Activated T-cell treated with anti-CD3 and anti-CD28 coated beads, Interleukin-2, amount 50 U/mL, for 72 hours (primary cell): ENCODE measurements at regions not wholly inside any gene's neighbourhood (a gene's known extent, or its start where the extent isn't known, plus 50 kb on each side); places are given as distances from the start of the nearest gene placed in this dataset.
"Not testable (repeated sequence)": the region's sequence is repeated elsewhere in the genome, so short reads cannot be mapped to it uniquely, and the experiment has no call there.

ENCODE experiments used
- ATAC-seq, 2 donors: fragments of 150-1000 bp; cut with Tn5 transposase; replicated peaks in 1 of 2; 2 replicates each; pipeline ENCODE4 v1.10.0; 2021; ENCODE audit warnings: moderate library complexity in 2 of 2, mild to moderate bottlenecking in 1 of 2
- DNase-seq, 2 donors: peaks; one replicate each; pipeline ENCODE4 v3.0.0; 2021 to 2022; ENCODE audit warnings: mixed read lengths in 1 of 2
- H3K27ac Mint-ChIP-seq: one replicate; pipeline ENCODE4 v1.8.0; 2022; ENCODE audit warnings: mild to moderate bottlenecking, moderate library complexity, mixed read lengths
- H3K27me3 Mint-ChIP-seq: one replicate; pipeline ENCODE4 v1.8.0; 2022; ENCODE audit warnings: low read depth, mixed read lengths
- H3K36me3 Mint-ChIP-seq, 2 donors: one replicate each; pipeline ENCODE4 v1.8.0; 2022; ENCODE audit warnings: mixed read lengths in 2 of 2, mild to moderate bottlenecking in 1 of 2; ENCODE audit not compliant: insufficient read depth in 2 of 2
- H3K4me1 Mint-ChIP-seq: one replicate; pipeline ENCODE4 v1.8.0; 2022; ENCODE audit warnings: low read depth, mixed read lengths
- H3K4me3 Mint-ChIP-seq, 2 donors: one replicate each; pipeline ENCODE4 v1.8.0; 2022; ENCODE audit warnings: mild to moderate bottlenecking in 2 of 2, mixed read lengths in 2 of 2, moderate library complexity in 2 of 2
- H3K9me3 Mint-ChIP-seq, 2 donors: one replicate each; pipeline ENCODE4 v1.8.0; 2022; ENCODE audit warnings: mixed read lengths in 2 of 2

DNA sequence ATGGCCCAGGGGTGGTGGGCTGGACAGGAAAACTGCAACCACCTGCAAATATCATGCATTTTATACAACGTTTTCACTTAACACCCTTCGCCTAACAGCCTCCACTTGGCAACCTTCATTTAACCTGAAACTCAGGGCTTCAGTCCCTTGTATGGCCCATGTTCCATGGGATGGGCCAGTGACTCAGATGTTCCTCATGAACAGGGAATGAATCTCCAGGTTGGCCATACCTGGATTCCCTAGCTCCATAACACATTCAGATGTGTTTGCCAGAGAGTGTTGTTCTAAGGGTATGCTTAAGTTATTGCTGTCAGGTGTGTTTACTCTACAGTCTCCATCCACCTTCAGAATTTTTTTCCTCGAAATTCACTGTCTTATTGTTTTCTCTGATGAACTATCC lies 316.9 kb downstream of the JRKL start:
- Mint-ChIP-seq H3K9me3 (peaks cover 1 to 2% of the 10 kb centered on the region in 2 donors), H3K36me3 (no peaks in the 10 kb centered on the region), H3K27me3 (no peaks in the 10 kb centered on the region), H3K4me3 (no peak overlapping the region), H3K27ac (no peak overlapping the region), H3K4me1 (no peaks in the 10 kb centered on the region)
- no peak for ATAC-seq
- no peak for DNase-seq

DNA sequence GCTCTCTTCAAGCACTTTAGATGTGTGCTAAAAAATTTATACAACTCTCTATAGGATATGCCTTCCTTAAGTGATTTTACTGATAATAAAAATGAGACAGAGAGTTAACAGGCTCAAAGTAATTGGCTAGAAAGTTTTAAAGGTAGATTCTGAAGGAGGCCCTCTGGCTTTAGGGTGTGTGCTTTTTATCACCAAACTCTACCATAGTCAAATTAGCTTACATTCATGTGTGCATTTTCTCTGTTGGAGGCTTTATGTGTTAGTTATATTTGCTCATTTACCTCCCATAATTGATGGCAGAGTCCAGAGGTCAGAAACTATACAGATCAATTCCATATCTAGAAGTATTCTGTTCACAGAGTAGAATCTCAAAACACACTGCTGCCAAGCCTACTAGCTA lies 317.5 kb downstream of the JRKL start:
- H3K9me3 Mint-ChIP-seq = peaks cover 0 to 2% of the 10 kb centered on the region in 2 donors
- ATAC-seq (no peak), DNase-seq (no peak)
- no peak overlapping the region for H3K27ac Mint-ChIP-seq
- H3K4me3 Mint-ChIP-seq = no peak overlapping the region
- H3K36me3 Mint-ChIP-seq = no peaks in the 10 kb centered on the region
- H3K27me3 Mint-ChIP-seq = no peaks in the 10 kb centered on the region
- no peaks in the 10 kb centered on the region for H3K4me1 Mint-ChIP-seq

GRCh38 chr11:96708219-96708878 lies 318.5 kb downstream of the JRKL start:
- H3K9me3 Mint-ChIP-seq = peaks cover 0 to 2% of the 10 kb centered on the region in 2 donors
- no peak for DNase-seq
- no peaks in the 10 kb centered on the region for H3K4me1 Mint-ChIP-seq
- H3K27me3 Mint-ChIP-seq = no peaks in the 10 kb centered on the region
- no peak overlapping the region for H3K27ac Mint-ChIP-seq
- no peaks in the 10 kb centered on the region for H3K36me3 Mint-ChIP-seq
- no peak overlapping the region for H3K4me3 Mint-ChIP-seq
- ATAC-seq = no peak

DNA sequence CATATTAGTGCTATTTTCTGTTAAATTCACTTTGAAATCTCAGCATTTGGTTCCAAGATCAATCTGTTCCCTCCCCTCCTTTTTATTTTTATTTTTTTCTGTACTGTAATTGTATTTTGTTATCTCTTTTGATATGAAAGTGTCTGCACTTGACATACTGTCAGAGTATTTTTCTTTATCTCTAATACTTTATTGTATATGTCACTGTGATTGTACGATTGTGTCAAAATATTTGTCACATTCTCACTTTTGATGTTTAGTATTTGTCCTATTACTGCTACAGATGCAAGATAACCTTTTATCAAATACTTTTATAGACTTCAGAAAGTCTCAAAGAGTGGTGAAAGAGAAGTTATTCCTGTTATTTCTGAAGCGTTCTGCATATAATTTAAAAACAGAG lies 323.5 kb downstream of the JRKL start:
- Mint-ChIP-seq H3K27me3 (no peaks in the 10 kb centered on the region), H3K4me3 (no peak overlapping the region), H3K4me1 (no peaks in the 10 kb centered on the region), H3K9me3 (peaks cover 2 to 3% of the 10 kb centered on the region in 2 donors), H3K36me3 (no peaks in the 10 kb centered on the region), H3K27ac (no peak overlapping the region)
- ATAC-seq = no peak
- no peak for DNase-seq

GRCh38 chr11:96714689-96715088 lies 324.9 kb downstream of the JRKL start:
- H3K36me3 Mint-ChIP-seq = no peaks in the 10 kb centered on the region

GRCh38 chr11:96715208-96715607 lies 325.4 kb downstream of the JRKL start:
- H3K4me3 Mint-ChIP-seq = no peak overlapping the region
- ATAC-seq (no peak), DNase-seq (no peak)
- no peaks in the 10 kb centered on the region for H3K27me3 Mint-ChIP-seq
- H3K9me3 Mint-ChIP-seq = peaks cover 2 to 3% of the 10 kb centered on the region in 2 donors
- no peak overlapping the region for H3K27ac Mint-ChIP-seq
- H3K4me1 Mint-ChIP-seq = no peaks in the 10 kb centered on the region
- no peaks in the 10 kb centered on the region for H3K36me3 Mint-ChIP-seq

More at GRCh38 chr11:96714689-96715088, 324.9 kb downstream of the JRKL start:
- Mint-ChIP-seq H3K9me3 (peaks cover 2 to 3% of the 10 kb centered on the region in 2 donors), H3K27me3 (no peaks in the 10 kb centered on the region), H3K4me3 (no peak overlapping the region), H3K27ac (no peak overlapping the region), H3K4me1 (no peaks in the 10 kb centered on the region)
- DNase-seq = no peak
- no peak for ATAC-seq

- Mint-ChIP-seq H3K4me3 (no peak overlapping the region), H3K27me3 (no peaks in the 10 kb centered on the region), H3K4me1 (no peaks in the 10 kb centered on the region), H3K9me3 (peaks cover 0 to 7% of the 10 kb centered on the region in 2 donors), H3K27ac (no peak overlapping the region), H3K36me3 (no peaks in the 10 kb centered on the region)
- DNase-seq = no peak
- no peak for ATAC-seq
Measured at GRCh38 chr11:96736601-96737000, 346.8 kb downstream of the JRKL start.

DNA sequence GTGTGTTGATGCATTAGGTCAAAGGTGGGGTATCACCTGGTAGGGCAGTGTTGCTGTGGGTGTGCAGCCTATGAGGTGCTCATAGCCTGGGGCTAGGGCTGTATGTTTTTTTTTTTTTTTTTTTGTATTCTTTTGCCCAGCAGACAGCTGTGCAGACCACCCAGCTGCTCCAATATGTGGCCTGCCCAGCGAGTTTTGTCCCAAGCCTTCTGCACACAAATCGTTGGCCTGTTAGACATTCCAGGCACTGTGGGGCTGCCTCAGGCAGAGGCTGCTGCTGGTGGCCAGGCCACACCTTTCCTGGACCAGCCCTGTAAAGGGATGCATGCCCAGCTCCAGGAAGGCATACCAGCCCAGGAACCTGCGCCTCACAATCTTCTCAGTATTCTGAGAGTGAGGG lies 348.5 kb downstream of the JRKL start:
- Mint-ChIP-seq H3K4me1 (no peaks in the 10 kb centered on the region), H3K27me3 (no peaks in the 10 kb centered on the region), H3K36me3 (peaks cover 0 to 1% of the 10 kb centered on the region in 2 donors), H3K27ac (no peak overlapping the region), H3K9me3 (peaks cover 2 to 9% of the 10 kb centered on the region in 2 donors), H3K4me3 (no peak overlapping the region)
- DNase-seq = no peak
- no peak for ATAC-seq

DNA sequence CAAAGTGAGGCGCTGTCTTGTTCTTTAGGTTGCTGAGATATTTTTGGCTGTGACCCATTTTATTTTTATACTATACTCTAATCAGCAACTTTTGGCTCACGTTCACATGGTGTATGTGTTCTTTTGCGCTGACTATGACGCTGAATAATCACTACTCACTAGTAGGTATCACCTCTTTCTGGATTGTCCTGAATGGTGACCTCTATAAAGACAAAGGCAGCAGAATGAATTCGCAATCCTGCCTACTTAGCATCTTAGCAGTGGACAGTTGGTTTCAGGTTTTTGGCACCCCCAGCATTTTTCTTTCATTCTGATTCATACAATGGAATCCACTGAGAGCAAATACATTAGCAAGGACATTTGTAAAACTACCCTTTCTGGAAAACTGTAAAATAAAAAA lies 351.3 kb downstream of the JRKL start:
- Mint-ChIP-seq H3K4me3 (no peak overlapping the region), H3K4me1 (no peaks in the 10 kb centered on the region), H3K36me3 (peaks cover 0 to 1% of the 10 kb centered on the region in 2 donors), H3K27ac (no peak overlapping the region), H3K27me3 (no peaks in the 10 kb centered on the region), H3K9me3 (peaks cover 2 to 7% of the 10 kb centered on the region in 2 donors)
- ATAC-seq (no peak), DNase-seq (no peak)

DNA sequence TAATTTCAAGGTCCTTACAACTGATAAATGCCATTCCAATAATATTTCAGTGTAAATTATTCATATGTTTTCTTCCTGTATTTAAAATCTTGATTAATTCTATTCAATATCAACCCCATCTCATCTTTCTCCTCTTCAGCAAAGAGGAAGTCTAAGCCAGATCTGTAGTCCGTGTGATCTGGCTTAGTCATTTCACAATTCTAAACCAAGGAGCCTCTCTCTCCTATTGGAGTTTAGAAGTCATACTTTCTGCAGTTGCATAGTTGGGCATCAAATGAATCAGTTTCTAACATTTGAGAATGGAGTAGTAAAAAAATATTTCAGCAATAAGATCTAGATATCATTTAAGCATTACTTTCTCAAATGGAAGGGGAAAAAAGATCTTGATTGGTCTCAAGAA lies 354.9 kb downstream of the JRKL start:
- Mint-ChIP-seq H3K36me3 (peaks cover 0 to 1% of the 10 kb centered on the region in 2 donors), H3K9me3 (peaks cover 2% of the 10 kb centered on the region in 2 donors), H3K4me1 (no peaks in the 10 kb centered on the region), H3K4me3 (no peak overlapping the region), H3K27me3 (no peaks in the 10 kb centered on the region), H3K27ac (no peak overlapping the region)
- no peak for DNase-seq
- no peak for ATAC-seq

DNA sequence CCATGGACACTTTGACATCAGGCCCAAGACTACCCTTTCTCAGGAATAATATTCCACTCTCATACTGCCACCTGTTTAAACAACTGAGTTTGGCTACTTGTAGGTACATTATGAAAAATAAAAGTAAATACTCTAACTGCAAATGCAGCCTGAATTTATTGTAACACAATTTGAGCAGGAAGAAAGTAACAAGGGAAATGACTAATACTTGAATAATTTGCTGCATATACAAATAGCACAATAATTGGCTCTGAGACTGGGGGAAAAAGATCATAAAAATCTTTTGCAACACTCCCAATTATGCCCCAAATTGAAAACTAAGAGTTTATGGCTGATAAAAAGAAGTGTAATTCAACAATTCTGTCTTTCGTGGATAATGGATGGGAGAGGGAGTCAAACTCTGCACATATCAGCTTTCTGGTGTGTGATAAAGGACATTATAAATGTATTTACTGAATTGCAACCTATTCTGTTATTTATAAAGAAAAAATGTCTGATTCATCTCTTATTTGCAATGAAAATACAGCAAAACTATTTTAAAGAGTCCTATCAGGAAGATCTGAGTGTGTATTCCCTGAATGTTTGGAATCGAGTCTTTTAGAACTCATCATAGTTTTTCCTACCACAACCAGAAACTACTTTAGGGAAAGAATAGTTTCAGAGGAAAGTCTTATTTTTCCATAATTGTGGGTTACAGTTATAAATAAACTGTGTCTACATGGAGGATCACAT lies 359.0 kb downstream of the JRKL start:
- DNase-seq (no peak), ATAC-seq (no peak)
- no peak overlapping the region for H3K27ac Mint-ChIP-seq
- no peaks in the 10 kb centered on the region for H3K27me3 Mint-ChIP-seq
- no peak overlapping the region for H3K4me3 Mint-ChIP-seq
- peaks cover 0 to 1% of the 10 kb centered on the region in 2 donors for H3K9me3 Mint-ChIP-seq
- no peaks in the 10 kb centered on the region for H3K36me3 Mint-ChIP-seq
- H3K4me1 Mint-ChIP-seq = no peaks in the 10 kb centered on the region

DNA sequence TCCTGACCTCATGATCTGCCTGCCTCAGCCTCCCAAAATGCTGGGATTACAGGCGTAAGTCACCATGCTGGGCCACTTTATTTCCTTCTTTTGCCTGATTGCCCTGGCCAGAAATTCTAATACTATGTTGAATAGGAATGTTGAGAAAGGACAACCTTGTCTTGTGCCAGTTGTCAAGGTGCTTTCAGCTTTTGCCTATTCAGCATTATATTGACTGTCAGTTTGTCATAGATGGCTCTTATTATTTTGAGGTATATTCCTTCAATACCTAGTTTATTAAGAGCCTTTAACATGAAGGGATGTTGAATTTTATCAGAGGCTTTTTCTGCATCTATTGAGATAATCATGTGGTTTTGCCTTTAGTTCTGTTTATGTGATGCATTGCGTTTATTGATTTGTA lies 362.0 kb downstream of the JRKL start:
- DNase-seq, ATAC-seq, H3K27ac Mint-ChIP-seq, H3K36me3 Mint-ChIP-seq, H3K27me3 Mint-ChIP-seq, H3K9me3 Mint-ChIP-seq, H3K4me3 Mint-ChIP-seq, H3K4me1 Mint-ChIP-seq: not testable (repeated sequence)

DNA sequence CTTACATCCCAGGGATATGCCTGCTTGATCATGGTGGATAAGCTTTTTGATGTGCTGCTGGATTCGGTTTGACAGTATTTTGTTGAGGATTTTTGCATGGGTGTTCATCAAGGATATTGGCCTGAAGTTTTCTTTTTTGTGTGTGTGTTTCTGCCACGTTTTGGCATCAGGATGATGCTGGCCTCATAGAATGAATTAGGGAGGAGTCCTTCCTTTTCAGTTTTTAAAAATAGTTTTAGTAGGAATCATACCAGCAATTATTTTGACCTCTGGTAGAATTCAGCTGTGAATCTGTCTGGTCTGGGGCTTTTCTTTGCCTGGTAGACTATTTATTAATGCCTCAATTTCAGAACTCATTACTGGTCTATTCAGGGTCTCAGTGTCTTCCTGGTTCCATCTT lies 362.4 kb downstream of the JRKL start:
- Mint-ChIP-seq H3K27ac (no peak overlapping the region), H3K36me3 (no peaks in the 10 kb centered on the region), H3K4me1 (no peaks in the 10 kb centered on the region), H3K4me3 (no peak overlapping the region), H3K27me3 (no peaks in the 10 kb centered on the region), H3K9me3 (peaks cover 2 to 3% of the 10 kb centered on the region in 2 donors)
- DNase-seq (no peak), ATAC-seq (no peak)

DNA sequence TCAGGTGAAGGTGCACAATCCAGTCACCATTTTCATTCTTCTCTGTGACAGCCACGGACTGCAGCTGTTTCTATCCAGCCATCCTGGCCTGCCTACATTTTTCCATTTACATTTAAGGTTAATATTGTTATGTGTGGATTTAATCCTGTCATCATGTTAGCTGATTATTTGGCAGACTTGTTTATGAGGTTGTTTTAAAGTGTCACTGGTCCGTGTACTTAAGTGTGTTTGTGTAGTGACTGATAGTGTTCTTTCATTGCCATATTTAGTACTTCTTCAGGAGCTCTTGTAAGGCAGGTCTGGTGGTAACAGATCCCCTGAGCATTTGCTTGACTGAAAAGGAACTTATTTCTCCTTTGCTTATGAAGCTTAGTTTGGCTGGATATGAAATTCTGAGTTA lies 364.2 kb downstream of the JRKL start:
- Mint-ChIP-seq H3K4me3 (no peak overlapping the region), H3K27me3 (no peaks in the 10 kb centered on the region), H3K36me3 (no peaks in the 10 kb centered on the region)

More for the DNA sequence above, 364.2 kb downstream of the JRKL start:
- Mint-ChIP-seq H3K27ac (no peak overlapping the region), H3K9me3 (peaks cover 3% of the 10 kb centered on the region in 2 donors), H3K4me1 (no peaks in the 10 kb centered on the region)
- ATAC-seq = no peak
- DNase-seq = no peak
